Uterus (tissue), 3 donors: ENCODE measurements at regions not wholly inside any gene's neighbourhood (a gene's known extent, or its start where the extent isn't known, plus 50 kb on each side); places are given as distances from the start of the nearest gene placed in this dataset.

Source experiments
- DNase-seq, 2 donors: peaks; one replicate each; pipeline ENCODE4 v3.0.0-alpha.2; 2019 to 2020
- H3K27ac ChIP-seq, 2 donors: fragments of 200-600 bp; sonication (generic); 1 replicate in 1 of 2; 2 replicates in 1 of 2; pipeline ENCODE4 v1.5.1; 2016 to 2018
- H3K27me3 ChIP-seq, 2 donors: fragments of 200-600 bp; sonication (generic); one replicate each; pipeline ENCODE4 v1.5.1; 2018 to 2019; ENCODE audit warnings: control low read depth in 1 of 2
- H3K36me3 ChIP-seq, 2 donors: fragments of 200-600 bp; sonication (generic); one replicate each; pipeline ENCODE4 v1.5.1; 2019; ENCODE audit warnings: control low read depth in 1 of 2
- H3K4me1 ChIP-seq, 2 donors: fragments of 200-600 bp; sonication (generic); one replicate each; pipeline ENCODE4 v1.5.1; 2018 to 2019; ENCODE audit warnings: control low read depth in 1 of 2
- H3K4me3 ChIP-seq, 2 donors: fragments of 200-600 bp; sonication (generic); 1 replicate in 1 of 2; 2 replicates in 1 of 2; pipeline ENCODE4 v1.5.1; 2018 to 2019; ENCODE audit warnings: mild to moderate bottlenecking in 1 of 2
- H3K9me3 ChIP-seq, 2 donors: fragments of 200-600 bp; sonication (generic); one replicate each; pipeline ENCODE4 v1.5.1; 2019; ENCODE audit warnings: control low read depth in 1 of 2
- POLR2A ChIP-seq, 2 donors: fragments of 450-650 bp; IDR thresholded peaks; one replicate each; pipeline ENCODE4 v1.6.1; 2016; ENCODE audit warnings: antibody characterized with exemption in 2 of 2, mild to moderate bottlenecking in 1 of 2, moderate library complexity in 1 of 2
- intact Hi-C: fragments of 100-400 bp; cut with DNase I; formaldehyde crosslinking; loops from one replicate; pipeline ENCODE4 v1.15.1; 2023; ENCODE audit warnings: low total_unique reads
- TF ChIP-seq, protein P1 (sequence below), 4 experiments: fragments of 200-600 bp in 2 of 4; fragments of 450-650 bp in 2 of 4; sonication (generic) in 2 of 4; IDR thresholded peaks; one replicate each; pipeline ENCODE4 v1.5.1; 2016 to 2019; ENCODE audit warnings: antibody characterized with exemption in 4 of 4, mild to moderate bottlenecking in 2 of 4, moderate library complexity in 1 of 4
- donor health status: DM: yes; HTN: yes; CAD: no.

DNA sequence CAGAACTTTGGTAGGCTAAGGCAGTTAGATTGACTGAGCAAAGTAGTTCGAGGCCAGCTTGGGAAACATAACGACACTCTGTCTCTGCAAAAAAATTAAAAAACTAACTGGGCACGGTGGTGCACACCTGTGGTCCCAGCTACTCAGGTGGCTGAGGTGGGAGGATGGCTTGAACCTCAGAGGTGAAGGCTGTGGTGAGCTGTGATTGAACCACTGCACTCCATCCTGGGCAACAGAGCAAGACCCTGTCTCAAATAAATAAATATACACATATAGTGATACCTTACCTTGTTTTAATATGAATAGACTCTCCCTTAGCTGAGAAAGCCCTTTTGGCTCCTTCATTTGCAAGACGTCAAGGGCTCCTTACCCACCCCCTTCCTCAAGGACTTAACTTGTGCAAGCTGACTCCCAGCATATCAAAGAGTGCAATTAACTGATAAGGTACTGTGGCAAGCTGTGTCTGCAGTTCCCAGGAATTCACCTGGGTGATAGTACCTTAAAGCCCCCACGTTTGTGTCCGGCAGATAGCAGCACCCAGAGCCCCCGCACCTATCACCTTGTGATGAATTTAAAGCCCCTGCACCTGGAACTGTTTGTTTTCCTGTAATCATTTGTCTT lies 655.6 kb upstream of the GALNTL6 start:
- Histone ChIP-seq H3K4me3 (no peak overlapping the region), H3K4me1 (no peaks in the 10 kb centered on the region), H3K36me3 (no peaks in the 10 kb centered on the region), H3K27me3 (no peaks in the 10 kb centered on the region), H3K27ac (no peak overlapping the region), H3K9me3 (no peaks in the 10 kb centered on the region)
- intact Hi-C loops = no loop called here
- DNase-seq = no peak
- TF ChIP-seq, protein P1, sequence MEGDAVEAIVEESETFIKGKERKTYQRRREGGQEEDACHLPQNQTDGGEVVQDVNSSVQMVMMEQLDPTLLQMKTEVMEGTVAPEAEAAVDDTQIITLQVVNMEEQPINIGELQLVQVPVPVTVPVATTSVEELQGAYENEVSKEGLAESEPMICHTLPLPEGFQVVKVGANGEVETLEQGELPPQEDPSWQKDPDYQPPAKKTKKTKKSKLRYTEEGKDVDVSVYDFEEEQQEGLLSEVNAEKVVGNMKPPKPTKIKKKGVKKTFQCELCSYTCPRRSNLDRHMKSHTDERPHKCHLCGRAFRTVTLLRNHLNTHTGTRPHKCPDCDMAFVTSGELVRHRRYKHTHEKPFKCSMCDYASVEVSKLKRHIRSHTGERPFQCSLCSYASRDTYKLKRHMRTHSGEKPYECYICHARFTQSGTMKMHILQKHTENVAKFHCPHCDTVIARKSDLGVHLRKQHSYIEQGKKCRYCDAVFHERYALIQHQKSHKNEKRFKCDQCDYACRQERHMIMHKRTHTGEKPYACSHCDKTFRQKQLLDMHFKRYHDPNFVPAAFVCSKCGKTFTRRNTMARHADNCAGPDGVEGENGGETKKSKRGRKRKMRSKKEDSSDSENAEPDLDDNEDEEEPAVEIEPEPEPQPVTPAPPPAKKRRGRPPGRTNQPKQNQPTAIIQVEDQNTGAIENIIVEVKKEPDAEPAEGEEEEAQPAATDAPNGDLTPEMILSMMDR (IDR thresholded peaks at IDR 0.05) = no peak
- no peak for TF ChIP-seq POLR2A (IDR thresholded peaks at IDR 0.05)

DNA sequence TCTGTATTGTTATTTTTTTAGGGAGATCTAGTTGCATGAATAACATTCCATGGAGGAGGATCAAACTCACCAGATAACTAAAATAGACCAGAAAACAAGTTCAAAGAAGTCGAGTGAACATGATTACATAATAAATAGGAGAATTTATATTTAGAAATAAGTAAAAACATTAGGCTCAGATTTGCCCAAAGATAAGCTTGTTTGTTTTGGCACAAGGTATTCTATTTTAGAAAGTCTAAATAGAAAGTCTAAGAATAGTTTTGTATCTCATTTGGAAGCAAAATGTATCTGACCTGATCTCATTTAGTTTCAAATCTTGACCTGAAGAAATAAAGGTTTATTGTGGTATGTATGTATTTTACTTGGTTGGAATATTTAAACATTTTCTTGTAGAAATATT lies 670.6 kb upstream of the GALNTL6 start:
- Histone ChIP-seq H3K4me1 (no peaks in the 10 kb centered on the region), H3K27me3 (no peaks in the 10 kb centered on the region), H3K4me3 (no peak overlapping the region), H3K27ac (no peak overlapping the region), H3K9me3 (no peaks in the 10 kb centered on the region), H3K36me3 (no peaks in the 10 kb centered on the region)
- TF ChIP-seq, protein P1 (IDR thresholded peaks at IDR 0.05) = no peak
- no peak for TF ChIP-seq POLR2A (IDR thresholded peaks at IDR 0.05)
- DNase-seq = no peak
- intact Hi-C loops = no loop called here

DNA sequence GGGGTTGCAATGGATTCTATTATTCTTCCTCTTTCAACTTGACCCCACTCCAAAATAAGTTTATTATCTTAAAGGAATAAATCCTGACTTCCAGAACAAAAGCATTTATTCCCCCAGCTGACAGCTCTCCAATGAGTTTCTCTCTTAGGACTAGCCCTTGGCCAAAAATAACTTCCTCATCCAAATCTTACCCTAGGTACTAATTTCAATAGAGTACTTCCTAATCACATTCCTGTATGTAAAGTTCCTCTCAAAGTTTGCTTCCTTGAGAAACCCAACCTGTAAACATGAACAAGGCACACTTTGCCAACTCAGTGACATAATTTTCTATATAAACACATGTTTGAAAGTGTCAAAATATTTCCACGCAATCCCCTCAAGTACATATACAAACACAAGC lies 671.2 kb upstream of the GALNTL6 start:
- no peak for TF ChIP-seq POLR2A (IDR thresholded peaks at IDR 0.05)
- TF ChIP-seq, protein P1 (IDR thresholded peaks at IDR 0.05) = no peak
- Histone ChIP-seq H3K27me3 (no peaks in the 10 kb centered on the region), H3K4me3 (no peak overlapping the region), H3K36me3 (no peaks in the 10 kb centered on the region), H3K4me1 (no peaks in the 10 kb centered on the region), H3K27ac (no peak overlapping the region), H3K9me3 (no peaks in the 10 kb centered on the region)
- no peak for DNase-seq
- intact Hi-C loops = no loop called here

DNA sequence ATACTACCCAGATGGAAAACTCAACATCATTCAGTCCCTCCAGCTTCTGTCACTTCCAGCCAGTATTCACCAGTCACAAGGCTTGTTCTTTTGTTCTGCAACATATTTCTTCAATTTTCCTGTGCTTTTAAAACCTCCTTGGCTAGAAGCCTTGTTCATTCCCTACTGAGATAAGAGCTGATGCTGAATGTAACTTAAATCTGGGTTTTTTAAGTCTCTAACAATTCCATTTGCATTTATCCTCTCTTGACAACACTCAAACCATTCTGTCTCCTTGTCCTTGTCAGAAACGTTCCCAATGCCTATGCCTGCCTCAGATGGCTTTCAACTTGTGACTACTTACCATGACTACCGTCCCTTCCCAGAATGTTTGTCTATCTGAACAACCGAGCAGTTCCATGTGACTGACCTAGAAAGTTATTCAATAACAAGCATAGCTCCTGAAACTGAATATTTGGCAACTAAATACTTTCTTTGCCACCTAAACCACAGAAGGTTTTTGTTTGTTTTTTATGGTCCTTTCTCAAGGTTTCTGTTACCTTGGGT lies 682.9 kb upstream of the GALNTL6 start:
- no peaks in the 10 kb centered on the region for H3K36me3 ChIP-seq
- no peak for DNase-seq
- H3K4me1 ChIP-seq = no peaks in the 10 kb centered on the region
- H3K9me3 ChIP-seq = no peaks in the 10 kb centered on the region
- intact Hi-C loops = no loop called here
- no peak overlapping the region for H3K27ac ChIP-seq
- TF ChIP-seq POLR2A (IDR thresholded peaks at IDR 0.05) = no peak
- TF ChIP-seq, protein P1 (IDR thresholded peaks at IDR 0.05) = no peak
- no peaks in the 10 kb centered on the region for H3K27me3 ChIP-seq
- H3K4me3 ChIP-seq = no peak overlapping the region

DNA sequence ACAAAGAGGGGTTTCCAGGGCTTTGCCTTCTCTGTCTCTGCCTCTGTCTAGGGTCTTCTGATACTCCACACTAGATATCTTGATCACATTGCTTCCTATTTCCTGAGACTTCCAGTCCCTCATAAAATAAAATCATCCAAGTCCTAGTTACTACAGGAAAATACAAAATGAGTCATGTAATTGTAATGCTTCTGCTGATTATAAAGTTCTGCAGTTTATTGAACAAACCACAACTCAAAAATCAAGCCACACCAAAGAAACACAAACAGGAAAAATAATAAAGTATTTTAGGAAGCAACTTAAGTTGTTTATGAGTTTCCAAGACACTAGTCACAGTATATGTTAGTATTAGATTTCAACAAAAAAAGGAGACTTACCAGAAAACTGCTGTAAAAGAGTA lies 695.1 kb upstream of the GALNTL6 start:
- Histone ChIP-seq H3K4me1 (no peaks in the 10 kb centered on the region), H3K4me3 (no peak overlapping the region), H3K36me3 (no peaks in the 10 kb centered on the region), H3K9me3 (no peaks in the 10 kb centered on the region), H3K27ac (no peak overlapping the region), H3K27me3 (no peaks in the 10 kb centered on the region)
- intact Hi-C loops = no loop called here
- no peak for DNase-seq
- TF ChIP-seq POLR2A (IDR thresholded peaks at IDR 0.05) = no peak
- TF ChIP-seq, protein P1 (IDR thresholded peaks at IDR 0.05) = no peak
